GM23338 (cell line): ENCODE measurements at regions not wholly inside any gene's neighbourhood (a gene's known extent, or its start where the extent isn't known, plus 50 kb on each side); places are given as distances from the start of the nearest gene placed in this dataset.

Experiments
- EZH2 ChIP-seq: fragments of 200-600 bp; sonication (generic); IDR thresholded peaks from one replicate; pipeline ENCODE4 v1.8.0; 2017; ENCODE audit warnings: antibody characterized with exemption, mild to moderate bottlenecking, low read depth; ENCODE audit not compliant: unreplicated experiment
- NANOG ChIP-seq: IDR thresholded peaks from 2 replicates; pipeline ENCODE4 v1.6.1; 2016; ENCODE audit warnings: antibody characterized with exemption, borderline replicate concordance
- ZNF331 ChIP-seq: fragments of 250-450 bp; sonication (Bioruptor Pico); IDR thresholded peaks from 2 replicates; pipeline ENCODE4 v1.5.0; 2020; ENCODE audit warnings: low read depth, mild to moderate bottlenecking, moderate library complexity
- TF ChIP-seq, protein P1 (sequence below): fragments of 250-450 bp; sonication (Bioruptor Pico); IDR thresholded peaks from 2 replicates; pipeline ENCODE4 v1.5.0; 2020; ENCODE audit warnings: mild to moderate bottlenecking, moderate library complexity
- TF ChIP-seq, protein P2 (sequence below), 2 experiments: fragments of 200-600 bp in 1 of 2; sonication (generic) in 1 of 2; conservative IDR thresholded peaks; 2 replicates each; pipeline versions ENCODE4 v1.5.1 to v1.6.1; 2016 to 2017; ENCODE audit warnings: antibody characterized with exemption in 2 of 2, low read depth in 2 of 2, mild to moderate bottlenecking in 2 of 2, moderate library complexity in 1 of 2

DNA sequence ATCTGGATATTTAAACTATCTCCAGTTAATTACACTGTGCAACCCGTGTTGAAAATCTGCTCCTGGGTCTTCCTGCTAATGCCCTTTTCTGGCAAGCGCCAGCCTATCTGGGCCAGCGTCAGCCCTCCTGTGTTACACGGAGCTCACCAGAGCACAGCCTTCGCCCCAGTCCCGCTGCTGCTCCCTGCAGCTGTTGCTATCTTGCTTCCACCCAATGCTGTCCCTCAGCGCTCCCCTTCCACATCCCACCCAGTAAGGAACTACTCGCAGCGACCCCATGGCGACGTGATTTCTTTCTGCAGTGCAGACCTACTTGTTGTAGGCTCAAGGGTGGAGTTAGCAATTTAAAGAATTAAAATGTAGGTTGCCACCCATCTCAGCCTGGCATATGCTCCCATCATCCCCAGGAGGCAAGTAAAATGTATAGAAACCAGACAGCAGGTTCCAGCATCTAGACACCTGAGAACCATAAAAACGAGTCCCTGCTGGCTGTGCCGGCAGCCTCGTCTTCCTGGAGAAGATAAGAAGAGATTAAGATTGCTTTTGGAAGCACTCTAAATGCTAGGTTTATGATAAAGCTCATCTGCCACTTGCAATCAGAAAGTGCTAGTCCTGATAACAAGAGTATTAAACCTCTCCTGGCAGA, 254.3 kb upstream of the FOXQ1 start (continued):
- TF ChIP-seq, protein P1, sequence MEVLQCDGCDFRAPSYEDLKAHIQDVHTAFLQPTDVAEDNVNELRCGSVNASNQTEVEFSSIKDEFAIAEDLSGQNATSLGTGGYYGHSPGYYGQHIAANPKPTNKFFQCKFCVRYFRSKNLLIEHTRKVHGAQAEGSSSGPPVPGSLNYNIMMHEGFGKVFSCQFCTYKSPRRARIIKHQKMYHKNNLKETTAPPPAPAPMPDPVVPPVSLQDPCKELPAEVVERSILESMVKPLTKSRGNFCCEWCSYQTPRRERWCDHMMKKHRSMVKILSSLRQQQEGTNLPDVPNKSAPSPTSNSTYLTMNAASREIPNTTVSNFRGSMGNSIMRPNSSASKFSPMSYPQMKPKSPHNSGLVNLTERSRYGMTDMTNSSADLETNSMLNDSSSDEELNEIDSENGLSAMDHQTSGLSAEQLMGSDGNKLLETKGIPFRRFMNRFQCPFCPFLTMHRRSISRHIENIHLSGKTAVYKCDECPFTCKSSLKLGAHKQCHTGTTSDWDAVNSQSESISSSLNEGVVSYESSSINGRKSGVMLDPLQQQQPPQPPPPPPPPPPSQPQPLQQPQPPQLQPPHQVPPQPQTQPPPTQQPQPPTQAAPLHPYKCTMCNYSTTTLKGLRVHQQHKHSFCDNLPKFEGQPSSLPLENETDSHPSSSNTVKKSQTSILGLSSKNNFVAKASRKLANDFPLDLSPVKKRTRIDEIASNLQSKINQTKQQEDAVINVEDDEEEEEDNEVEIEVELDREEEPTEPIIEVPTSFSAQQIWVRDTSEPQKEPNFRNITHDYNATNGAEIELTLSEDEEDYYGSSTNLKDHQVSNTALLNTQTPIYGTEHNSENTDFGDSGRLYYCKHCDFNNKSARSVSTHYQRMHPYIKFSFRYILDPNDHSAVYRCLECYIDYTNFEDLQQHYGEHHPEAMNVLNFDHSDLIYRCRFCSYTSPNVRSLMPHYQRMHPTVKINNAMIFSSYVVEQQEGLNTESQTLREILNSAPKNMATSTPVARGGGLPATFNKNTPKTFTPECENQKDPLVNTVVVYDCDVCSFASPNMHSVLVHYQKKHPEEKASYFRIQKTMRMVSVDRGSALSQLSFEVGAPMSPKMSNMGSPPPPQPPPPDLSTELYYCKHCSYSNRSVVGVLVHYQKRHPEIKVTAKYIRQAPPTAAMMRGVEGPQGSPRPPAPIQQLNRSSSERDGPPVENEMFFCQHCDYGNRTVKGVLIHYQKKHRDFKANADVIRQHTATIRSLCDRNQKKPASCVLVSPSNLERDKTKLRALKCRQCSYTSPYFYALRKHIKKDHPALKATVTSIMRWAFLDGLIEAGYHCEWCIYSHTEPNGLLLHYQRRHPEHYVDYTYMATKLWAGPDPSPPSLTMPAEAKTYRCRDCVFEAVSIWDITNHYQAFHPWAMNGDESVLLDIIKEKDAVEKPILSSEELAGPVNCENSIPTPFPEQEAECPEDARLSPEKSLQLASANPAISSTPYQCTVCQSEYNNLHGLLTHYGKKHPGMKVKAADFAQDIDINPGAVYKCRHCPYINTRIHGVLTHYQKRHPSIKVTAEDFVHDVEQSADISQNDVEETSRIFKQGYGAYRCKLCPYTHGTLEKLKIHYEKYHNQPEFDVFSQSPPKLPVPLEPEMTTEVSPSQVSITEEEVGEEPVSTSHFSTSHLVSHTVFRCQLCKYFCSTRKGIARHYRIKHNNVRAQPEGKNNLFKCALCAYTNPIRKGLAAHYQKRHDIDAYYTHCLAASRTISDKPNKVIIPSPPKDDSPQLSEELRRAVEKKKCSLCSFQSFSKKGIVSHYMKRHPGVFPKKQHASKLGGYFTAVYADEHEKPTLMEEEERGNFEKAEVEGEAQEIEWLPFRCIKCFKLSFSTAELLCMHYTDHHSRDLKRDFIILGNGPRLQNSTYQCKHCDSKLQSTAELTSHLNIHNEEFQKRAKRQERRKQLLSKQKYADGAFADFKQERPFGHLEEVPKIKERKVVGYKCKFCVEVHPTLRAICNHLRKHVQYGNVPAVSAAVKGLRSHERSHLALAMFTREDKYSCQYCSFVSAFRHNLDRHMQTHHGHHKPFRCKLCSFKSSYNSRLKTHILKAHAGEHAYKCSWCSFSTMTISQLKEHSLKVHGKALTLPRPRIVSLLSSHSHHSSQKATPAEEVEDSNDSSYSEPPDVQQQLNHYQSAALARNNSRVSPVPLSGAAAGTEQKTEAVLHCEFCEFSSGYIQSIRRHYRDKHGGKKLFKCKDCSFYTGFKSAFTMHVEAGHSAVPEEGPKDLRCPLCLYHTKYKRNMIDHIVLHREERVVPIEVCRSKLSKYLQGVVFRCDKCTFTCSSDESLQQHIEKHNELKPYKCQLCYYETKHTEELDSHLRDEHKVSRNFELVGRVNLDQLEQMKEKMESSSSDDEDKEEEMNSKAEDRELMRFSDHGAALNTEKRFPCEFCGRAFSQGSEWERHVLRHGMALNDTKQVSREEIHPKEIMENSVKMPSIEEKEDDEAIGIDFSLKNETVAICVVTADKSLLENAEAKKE (CRISPR knock-in tag), result no peak
- TF ChIP-seq ZNF331 (CRISPR knock-in tag), result no peak
- no peak for TF ChIP-seq EZH2
- TF ChIP-seq, protein P2, sequence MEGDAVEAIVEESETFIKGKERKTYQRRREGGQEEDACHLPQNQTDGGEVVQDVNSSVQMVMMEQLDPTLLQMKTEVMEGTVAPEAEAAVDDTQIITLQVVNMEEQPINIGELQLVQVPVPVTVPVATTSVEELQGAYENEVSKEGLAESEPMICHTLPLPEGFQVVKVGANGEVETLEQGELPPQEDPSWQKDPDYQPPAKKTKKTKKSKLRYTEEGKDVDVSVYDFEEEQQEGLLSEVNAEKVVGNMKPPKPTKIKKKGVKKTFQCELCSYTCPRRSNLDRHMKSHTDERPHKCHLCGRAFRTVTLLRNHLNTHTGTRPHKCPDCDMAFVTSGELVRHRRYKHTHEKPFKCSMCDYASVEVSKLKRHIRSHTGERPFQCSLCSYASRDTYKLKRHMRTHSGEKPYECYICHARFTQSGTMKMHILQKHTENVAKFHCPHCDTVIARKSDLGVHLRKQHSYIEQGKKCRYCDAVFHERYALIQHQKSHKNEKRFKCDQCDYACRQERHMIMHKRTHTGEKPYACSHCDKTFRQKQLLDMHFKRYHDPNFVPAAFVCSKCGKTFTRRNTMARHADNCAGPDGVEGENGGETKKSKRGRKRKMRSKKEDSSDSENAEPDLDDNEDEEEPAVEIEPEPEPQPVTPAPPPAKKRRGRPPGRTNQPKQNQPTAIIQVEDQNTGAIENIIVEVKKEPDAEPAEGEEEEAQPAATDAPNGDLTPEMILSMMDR (conservative IDR thresholded peaks at IDR 0.05; ENCODE audit: low read depth in 2 of 2), result no peak
- no peak for TF ChIP-seq NANOG
